ENCODE measurements at regions not wholly inside any gene's neighbourhood (a gene's known extent, or its start where the extent isn't known, plus 50 kb on each side); places are given as distances from the start of the nearest gene placed in this dataset.
"Not testable (repeated sequence)": the region's sequence is repeated elsewhere in the genome, so short reads cannot be mapped to it uniquely, and the experiment has no call there.

- no peaks in the 10 kb centered on the region for H3K36me3 ChIP-seq (ENCODE audit: control insufficient read depth in 2 of 2, extremely low read depth in 1 of 2, insufficient read depth in 2 of 2, low read length in 2 of 2)
- dilution Hi-C loops (cut with MboI; ENCODE audit: extremely low pct_ligation_motif_present, low sequenced_read_pairs): no loop called here
- no peak overlapping the region for H3K4me2 ChIP-seq (ENCODE audit: control insufficient read depth, extremely low read depth, insufficient read depth, low read depth, low read length)
- no peak overlapping the region for H2AFZ ChIP-seq (ENCODE audit: control insufficient read depth, low read length)
- H3K27ac ChIP-seq (ENCODE audit: control insufficient read depth, insufficient read depth, low read length): no peak overlapping the region
- TF ChIP-seq EZH2 (IDR thresholded peaks at IDR 0.05; ENCODE audit: low read length) (no peak), CTCF (optimal IDR thresholded peaks at IDR 0.05 in 1 of 3, IDR thresholded peaks at IDR 0.05 in 1 of 3, conservative IDR thresholded peaks at IDR 0.05 in 1 of 3; ENCODE audit: extremely low read depth in 1 of 3, insufficient read depth in 2 of 3, low read length in 3 of 3) (no peak)
- no peaks in the 10 kb centered on the region for H3K9me3 ChIP-seq (ENCODE audit: control insufficient read depth, low read depth, low read length)
- H4K20me1 ChIP-seq (ENCODE audit: control insufficient read depth, extremely low read depth, insufficient read depth, low read length): no peaks in the 10 kb centered on the region
- H3K27me3 ChIP-seq (ENCODE audit: control insufficient read depth, extremely low read depth, insufficient read depth, low read length): no peaks in the 10 kb centered on the region
- H3K4me3 ChIP-seq (ENCODE audit: control insufficient read depth in 2 of 3, extremely low read depth in 1 of 3, insufficient read depth in 2 of 3, low read depth in 1 of 3, low read length in 3 of 3): no peak overlapping the region
- DNase-seq (ENCODE audit: low read depth, low spot score) (no peak), FAIRE-seq (no peak)
- H3K4me1 ChIP-seq (ENCODE audit: control insufficient read depth, extremely low read depth, insufficient read depth, low read length): no peaks in the 10 kb centered on the region
- no peaks in the 10 kb centered on the region for H3K79me2 ChIP-seq (ENCODE audit: control insufficient read depth, insufficient read depth, low read length)
- H3K9me1 ChIP-seq (ENCODE audit: control insufficient read depth, extremely low read depth, insufficient read depth, low read length): no peaks in the 10 kb centered on the region
- H3K9ac ChIP-seq (ENCODE audit: control insufficient read depth, extremely low read depth, insufficient read depth, low read length): no peak overlapping the region
Measured at GRCh38 chr2:139424101-139424500, 643.9 kb upstream of the NXPH2 start.

DNA sequence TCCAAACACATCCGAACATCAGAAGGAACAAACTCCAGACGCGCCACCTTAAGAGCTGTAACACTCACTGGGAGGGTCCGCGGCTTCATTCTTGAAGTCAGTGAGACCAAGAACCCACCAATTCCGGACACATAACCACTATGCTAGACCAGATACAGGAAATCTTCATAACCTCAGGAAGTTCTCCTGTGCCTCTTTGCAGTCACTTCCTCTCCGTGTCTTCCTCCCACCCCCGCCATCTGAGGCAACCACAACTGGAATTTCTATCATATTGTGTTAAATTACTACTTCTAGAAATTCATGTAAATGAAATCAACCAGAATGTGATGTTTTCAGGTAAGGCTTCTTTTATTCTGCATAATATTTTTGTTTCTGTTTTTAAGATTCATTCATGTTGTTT, 631.0 kb upstream of the NXPH2 start:
- H4K20me1 ChIP-seq (ENCODE audit: control insufficient read depth, extremely low read depth, insufficient read depth, low read length): no peaks in the 10 kb centered on the region
- no peak overlapping the region for H2AFZ ChIP-seq (ENCODE audit: control insufficient read depth, low read length)
- H3K9me1 ChIP-seq (ENCODE audit: control insufficient read depth, extremely low read depth, insufficient read depth, low read length): no peaks in the 10 kb centered on the region
- H3K4me1 ChIP-seq (ENCODE audit: control insufficient read depth, extremely low read depth, insufficient read depth, low read length): no peaks in the 10 kb centered on the region
- no peaks in the 10 kb centered on the region for H3K79me2 ChIP-seq (ENCODE audit: control insufficient read depth, insufficient read depth, low read length)
- no peak overlapping the region for H3K4me3 ChIP-seq (ENCODE audit: control insufficient read depth in 2 of 3, extremely low read depth in 1 of 3, insufficient read depth in 2 of 3, low read depth in 1 of 3, low read length in 3 of 3)
- dilution Hi-C loops (cut with MboI; ENCODE audit: extremely low pct_ligation_motif_present, low sequenced_read_pairs): no loop called here
- TF ChIP-seq CTCF (optimal IDR thresholded peaks at IDR 0.05 in 1 of 3, IDR thresholded peaks at IDR 0.05 in 1 of 3, conservative IDR thresholded peaks at IDR 0.05 in 1 of 3; ENCODE audit: extremely low read depth in 1 of 3, insufficient read depth in 2 of 3, low read length in 3 of 3) (no peak), EZH2 (IDR thresholded peaks at IDR 0.05; ENCODE audit: low read length) (no peak)
- FAIRE-seq: no peak
- no peaks in the 10 kb centered on the region for H3K9me3 ChIP-seq (ENCODE audit: control insufficient read depth, low read depth, low read length)
- no peaks in the 10 kb centered on the region for H3K36me3 ChIP-seq (ENCODE audit: control insufficient read depth in 2 of 2, extremely low read depth in 1 of 2, insufficient read depth in 2 of 2, low read length in 2 of 2)
- no peak overlapping the region for H3K9ac ChIP-seq (ENCODE audit: control insufficient read depth, extremely low read depth, insufficient read depth, low read length)
- H3K27me3 ChIP-seq (ENCODE audit: control insufficient read depth, extremely low read depth, insufficient read depth, low read length): no peaks in the 10 kb centered on the region
- DNase-seq (ENCODE audit: low read depth, low spot score): no peak
- no peak overlapping the region for H3K4me2 ChIP-seq (ENCODE audit: control insufficient read depth, extremely low read depth, insufficient read depth, low read depth, low read length)
- H3K27ac ChIP-seq (ENCODE audit: control insufficient read depth, insufficient read depth, low read length): no peak overlapping the region

GRCh38 chr2:139410833-139411174, 630.6 kb upstream of the NXPH2 start:
- dilution Hi-C loops (cut with MboI; ENCODE audit: extremely low pct_ligation_motif_present, low sequenced_read_pairs); DNase-seq (ENCODE audit: low read depth, low spot score); H3K79me2 ChIP-seq (ENCODE audit: control insufficient read depth, insufficient read depth, low read length); H3K9me1 ChIP-seq (ENCODE audit: control insufficient read depth, extremely low read depth, insufficient read depth, low read length); H3K27me3 ChIP-seq (ENCODE audit: control insufficient read depth, extremely low read depth, insufficient read depth, low read length); H2AFZ ChIP-seq (ENCODE audit: control insufficient read depth, low read length); H3K4me2 ChIP-seq (ENCODE audit: control insufficient read depth, extremely low read depth, insufficient read depth, low read depth, low read length); H3K4me1 ChIP-seq (ENCODE audit: control insufficient read depth, extremely low read depth, insufficient read depth, low read length); H3K9me3 ChIP-seq (ENCODE audit: control insufficient read depth, low read depth, low read length); FAIRE-seq; H3K9ac ChIP-seq (ENCODE audit: control insufficient read depth, extremely low read depth, insufficient read depth, low read length); H4K20me1 ChIP-seq (ENCODE audit: control insufficient read depth, extremely low read depth, insufficient read depth, low read length); H3K4me3 ChIP-seq (ENCODE audit: control insufficient read depth in 2 of 3, extremely low read depth in 1 of 3, insufficient read depth in 2 of 3, low read depth in 1 of 3, low read length in 3 of 3); H3K27ac ChIP-seq (ENCODE audit: control insufficient read depth, insufficient read depth, low read length); H3K36me3 ChIP-seq (ENCODE audit: control insufficient read depth in 2 of 2, extremely low read depth in 1 of 2, insufficient read depth in 2 of 2, low read length in 2 of 2): not testable (repeated sequence)

DNA sequence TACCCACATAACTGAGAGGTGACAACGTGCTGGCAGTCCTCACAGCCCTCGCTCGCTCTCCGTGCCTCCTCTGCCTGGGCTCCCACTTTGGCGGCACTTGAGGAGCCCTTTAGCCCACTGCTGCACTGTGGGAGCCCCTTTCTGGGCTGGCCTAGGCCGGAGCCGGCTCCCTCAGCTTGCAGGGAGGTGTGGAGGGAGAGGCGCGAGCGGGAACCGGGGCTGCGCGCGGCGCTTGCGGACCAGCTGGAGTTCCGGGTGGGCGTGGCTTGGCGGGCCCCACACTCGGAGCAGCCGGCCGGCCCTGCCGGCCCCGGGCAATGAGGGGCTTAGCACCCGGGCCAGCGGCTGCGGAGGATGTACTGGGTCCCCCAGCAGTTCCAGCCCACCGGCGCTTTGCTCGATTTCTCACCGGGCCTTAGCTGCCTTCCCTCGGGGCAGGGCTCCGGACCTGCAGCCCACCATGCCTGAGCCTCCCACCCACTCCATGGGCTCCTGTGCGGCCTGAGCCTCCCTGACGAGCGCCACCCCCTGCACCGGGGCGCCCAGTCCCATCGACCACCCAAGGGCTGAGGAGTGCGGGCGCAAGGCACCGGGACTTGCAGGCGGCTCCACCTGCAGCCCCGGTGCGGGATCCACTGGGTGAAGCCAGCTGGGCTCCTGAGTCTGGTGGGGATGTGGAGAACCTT, 630.1 kb upstream of the NXPH2 start:
- H3K36me3 ChIP-seq (ENCODE audit: control insufficient read depth in 2 of 2, extremely low read depth in 1 of 2, insufficient read depth in 2 of 2, low read length in 2 of 2); H3K79me2 ChIP-seq (ENCODE audit: control insufficient read depth, insufficient read depth, low read length); H3K9me1 ChIP-seq (ENCODE audit: control insufficient read depth, extremely low read depth, insufficient read depth, low read length); FAIRE-seq; H3K9me3 ChIP-seq (ENCODE audit: control insufficient read depth, low read depth, low read length); H3K4me3 ChIP-seq (ENCODE audit: control insufficient read depth in 2 of 3, extremely low read depth in 1 of 3, insufficient read depth in 2 of 3, low read depth in 1 of 3, low read length in 3 of 3); H2AFZ ChIP-seq (ENCODE audit: control insufficient read depth, low read length); H3K4me2 ChIP-seq (ENCODE audit: control insufficient read depth, extremely low read depth, insufficient read depth, low read depth, low read length); H3K27me3 ChIP-seq (ENCODE audit: control insufficient read depth, extremely low read depth, insufficient read depth, low read length); DNase-seq (ENCODE audit: low read depth, low spot score); H4K20me1 ChIP-seq (ENCODE audit: control insufficient read depth, extremely low read depth, insufficient read depth, low read length); H3K9ac ChIP-seq (ENCODE audit: control insufficient read depth, extremely low read depth, insufficient read depth, low read length); dilution Hi-C loops (cut with MboI; ENCODE audit: extremely low pct_ligation_motif_present, low sequenced_read_pairs); H3K27ac ChIP-seq (ENCODE audit: control insufficient read depth, insufficient read depth, low read length); H3K4me1 ChIP-seq (ENCODE audit: control insufficient read depth, extremely low read depth, insufficient read depth, low read length): not testable (repeated sequence)
